H1 (cell line): ENCODE measurements at regions not wholly inside any gene's neighbourhood (a gene's known extent, or its start where the extent isn't known, plus 50 kb on each side); places are given as distances from the start of the nearest gene placed in this dataset.

Experiments
- ASH2L ChIP-seq: fragments of 200-600, 300-600 bp; sonication (generic); IDR thresholded peaks from one replicate; pipeline ENCODE4 v1.7.1; 2017; ENCODE audit warnings: low read length
- BRCA1 ChIP-seq: IDR thresholded peaks from 2 replicates; pipeline ENCODE4 v1.6.1; 2012; ENCODE audit warnings: low read depth, low read length, improper control_type of control experiment
- CHD1 ChIP-seq: IDR thresholded peaks from 2 replicates; pipeline ENCODE4 v1.6.1; 2012; ENCODE audit warnings: low read depth, low read length, improper control_type of control experiment
- FOSL1 ChIP-seq: IDR thresholded peaks from 2 replicates; pipeline ENCODE4 v1.6.1; 2011; ENCODE audit warnings: mild to moderate bottlenecking, low read depth, low read length, moderate library complexity; ENCODE audit not compliant: insufficient read depth
- GTF2F1 ChIP-seq: IDR thresholded peaks from 2 replicates; pipeline ENCODE4 v1.6.1; 2012; ENCODE audit warnings: low read depth, low read length, improper control_type of control experiment, borderline replicate concordance
- SRF ChIP-seq: IDR thresholded peaks from 2 replicates; pipeline ENCODE4 v1.6.1; 2011; ENCODE audit warnings: mild to moderate bottlenecking, low read depth, low read length, moderate library complexity
- ZNF274 ChIP-seq: IDR thresholded peaks from 2 replicates; pipeline ENCODE4 v1.7.0; 2012; ENCODE audit warnings: low read length, borderline replicate concordance; ENCODE audit errors: extremely low read depth

DNA sequence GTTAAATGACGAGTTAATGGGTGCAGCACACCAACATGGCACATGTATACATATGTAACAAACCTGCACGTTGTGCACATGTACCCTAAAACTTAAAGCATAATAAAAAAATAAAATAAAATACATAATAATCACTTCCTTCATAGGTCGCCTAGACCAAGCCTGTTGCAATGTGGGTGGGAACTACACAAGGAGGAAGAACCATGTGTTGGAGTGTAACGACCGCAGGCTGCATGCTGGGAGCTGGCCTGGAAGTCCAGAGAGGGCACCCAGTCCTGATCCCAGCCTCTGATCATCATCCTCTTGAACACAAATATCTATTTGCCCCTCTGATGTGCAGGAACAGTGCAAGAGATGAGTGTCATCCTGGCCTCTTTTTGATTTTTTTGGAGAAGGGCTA lies 224.7 kb upstream of the ASIC2 start (continued):
- no peak for TF ChIP-seq BRCA1
- no peak for TF ChIP-seq CHD1
- no peak for TF ChIP-seq FOSL1
- no peak for TF ChIP-seq GTF2F1
- no peak for TF ChIP-seq ASH2L
- TF ChIP-seq ZNF274: no peak
- TF ChIP-seq SRF: no peak
- TF ChIP-seq, all 59 proteins: peak for 0
